GM21619 (cell line): ENCODE measurements at regions not wholly inside any gene's neighbourhood (a gene's known extent, or its start where the extent isn't known, plus 50 kb on each side); places are given as distances from the start of the nearest gene placed in this dataset.
"Not testable (repeated sequence)": the region's sequence is repeated elsewhere in the genome, so short reads cannot be mapped to it uniquely, and the experiment has no call there.

ENCODE experiments used
- ATAC-seq: cut with Tn5 transposase; IDR thresholded peaks from one replicate; pipeline ENCODE4 v1.9.1; 2021; ENCODE audit not compliant: unreplicated experiment

GRCh38 chr2:175432021-175432420, 250.5 kb upstream of the ATP5MC3 start:
- ATAC-seq, result no peak

- no peak for ATAC-seq
These were observed 249.8 kb upstream of the ATP5MC3 start for GRCh38 chr2:175431101-175431946.

- ATAC-seq, result no peak
These were observed 248.7 kb upstream of the ATP5MC3 start for GRCh38 chr2:175430236-175430635.

DNA sequence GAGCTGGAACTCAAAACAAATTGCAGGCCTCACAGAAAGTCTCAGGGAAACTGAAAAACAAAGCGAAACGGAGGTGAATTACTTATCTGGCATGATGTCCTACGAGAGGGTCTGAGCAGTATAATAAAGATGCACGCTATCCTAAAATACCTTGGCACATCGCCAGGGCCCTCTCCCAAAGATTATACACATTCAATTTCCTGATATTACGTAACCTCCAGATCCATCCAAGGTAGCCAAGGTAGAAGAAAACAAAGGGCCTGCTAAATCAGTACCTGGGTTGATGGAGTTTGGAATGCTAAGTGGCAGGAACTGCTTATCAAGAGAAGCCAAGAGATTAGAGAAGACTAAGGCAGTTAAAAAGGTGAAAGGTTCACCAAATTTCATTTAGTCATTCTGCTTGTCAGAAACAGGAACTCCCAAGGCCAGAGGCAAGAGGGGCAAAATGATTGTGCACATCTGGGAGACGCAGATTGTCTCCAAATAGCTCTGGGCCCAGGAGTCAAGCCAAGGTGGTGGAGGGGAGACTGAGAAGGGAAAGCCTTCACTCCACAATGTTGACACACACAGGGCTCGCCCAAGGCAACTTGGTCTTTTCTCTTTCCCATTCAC, 236.8 kb upstream of the ATP5MC3 start:
- no peak for ATAC-seq

- ATAC-seq, result no peak
These were observed 233.5 kb upstream of the ATP5MC3 start for GRCh38 chr2:175414882-175415487.

GRCh38 chr2:175414191-175414881, 232.8 kb upstream of the ATP5MC3 start:
- ATAC-seq, result no peak

- ATAC-seq, result not testable (repeated sequence)
These were observed 229.4 kb upstream of the ATP5MC3 start for GRCh38 chr2:175410941-175411340.

- no peak for ATAC-seq
These were observed 223.3 kb upstream of the ATP5MC3 start for GRCh38 chr2:175404839-175405238.

- ATAC-seq, result no peak
These were observed 222.2 kb upstream of the ATP5MC3 start for GRCh38 chr2:175403599-175404221.

DNA sequence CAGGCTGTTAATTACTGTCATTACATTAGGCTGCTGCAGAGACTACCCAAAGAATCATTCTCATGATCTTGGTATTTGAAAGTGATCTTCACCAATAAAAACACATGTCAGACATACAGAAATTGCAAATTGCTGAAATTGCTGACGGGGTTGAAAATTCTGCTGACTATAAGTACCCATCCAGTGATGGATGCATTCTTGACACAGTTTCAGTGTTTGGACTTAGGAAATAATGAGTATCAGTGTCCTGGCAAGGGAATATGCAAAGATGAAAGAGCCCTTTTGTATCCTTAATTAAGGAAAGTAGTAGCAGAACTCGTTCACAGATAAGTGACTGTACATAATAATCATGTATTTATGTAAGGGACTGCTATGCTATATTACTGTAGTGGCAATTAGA, 221.1 kb upstream of the ATP5MC3 start:
- ATAC-seq, result no peak

- no peak for ATAC-seq
These were observed 220.5 kb upstream of the ATP5MC3 start for GRCh38 chr2:175401956-175402469.

DNA sequence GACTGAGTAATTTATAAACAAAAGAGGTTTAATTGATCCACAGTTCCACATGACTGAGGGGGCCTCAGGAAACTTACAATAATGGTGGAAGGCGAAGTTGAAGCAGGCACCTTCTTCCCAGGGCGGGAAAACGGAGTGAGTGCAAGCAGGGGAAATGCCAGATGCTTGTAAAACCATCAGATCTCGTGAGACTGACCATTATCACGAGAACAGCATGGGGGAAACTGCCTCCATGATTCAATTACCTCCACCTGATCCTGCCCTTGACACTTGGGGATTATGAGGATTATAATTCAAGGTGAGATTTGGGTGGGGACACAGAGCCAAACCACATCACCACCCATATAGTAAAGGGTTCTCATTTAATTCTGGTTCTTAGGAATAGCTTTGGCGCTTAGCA, 219.5 kb upstream of the ATP5MC3 start:
- ATAC-seq, result no peak

- ATAC-seq, result no peak
These were observed 217.8 kb upstream of the ATP5MC3 start for GRCh38 chr2:175399326-175399725.

GRCh38 chr2:175398848-175399247, 217.3 kb upstream of the ATP5MC3 start:
- no peak for ATAC-seq

- ATAC-seq, result no peak
These were observed 215.2 kb upstream of the ATP5MC3 start for GRCh38 chr2:175396696-175397095.

- ATAC-seq, result no peak
These were observed 212.3 kb upstream of the ATP5MC3 start for GRCh38 chr2:175393851-175394250.

DNA sequence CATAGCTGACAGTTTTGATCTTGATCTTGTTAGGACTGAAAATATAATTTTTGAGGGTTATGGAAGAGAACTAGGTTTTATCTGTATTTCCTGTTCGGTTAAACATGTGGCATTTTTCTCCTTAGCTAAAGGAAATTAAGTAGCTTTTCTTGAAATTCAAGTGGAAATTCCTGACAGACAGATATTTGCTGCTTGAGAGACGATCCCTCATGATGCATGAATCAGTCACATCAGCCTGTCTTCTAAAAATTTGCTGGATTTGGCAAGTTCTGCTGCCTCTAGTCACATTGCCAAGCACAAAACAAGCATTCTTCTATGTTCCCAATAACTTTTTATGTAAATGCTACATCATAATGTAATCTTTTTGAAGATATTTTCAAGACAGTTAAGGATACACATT, 201.8 kb upstream of the ATP5MC3 start:
- ATAC-seq, result no peak

GRCh38 chr2:175373729-175374128, 192.2 kb upstream of the ATP5MC3 start:
- ATAC-seq, result no peak

- no peak for ATAC-seq
These were observed 191.5 kb upstream of the ATP5MC3 start for GRCh38 chr2:175372704-175373701.

GRCh38 chr2:175371378-175371777, 189.9 kb upstream of the ATP5MC3 start:
- no peak for ATAC-seq
